Stimulated activated naive B cell treated with anti-CD40 and anti-IgM and Interleukin-4, amounts not matched to agents 10 μg/mL and 1 μg/mL and 100 μg/mL, for 72 hours (primary cell): ENCODE measurements at regions not wholly inside any gene's neighbourhood (a gene's known extent, or its start where the extent isn't known, plus 50 kb on each side); places are given as distances from the start of the nearest gene placed in this dataset.

Experiments
- ATAC-seq, 2 donors: fragments of 150-1000 bp; cut with Tn5 transposase; replicated peaks; 2 replicates each; pipeline ENCODE4 v1.10.0; 2021; ENCODE audit warnings: moderate library complexity in 1 of 2
- DNase-seq: peaks from one replicate; pipeline ENCODE4 v3.0.0; 2021
- H3K27ac Mint-ChIP-seq: one replicate; pipeline ENCODE4 v1.8.0; 2022; ENCODE audit warnings: mild to moderate bottlenecking, mixed read lengths
- H3K27me3 Mint-ChIP-seq, 2 donors: one replicate each; pipeline ENCODE4 v1.8.0; 2022; ENCODE audit warnings: mixed read lengths in 2 of 2
- H3K36me3 Mint-ChIP-seq, 2 donors: one replicate each; pipeline ENCODE4 v1.8.0; 2022; ENCODE audit warnings: mixed read lengths in 2 of 2, mild to moderate bottlenecking in 1 of 2
- H3K4me1 Mint-ChIP-seq, 2 donors: one replicate each; pipeline ENCODE4 v1.8.0; 2022; ENCODE audit warnings: mixed read lengths in 2 of 2, mild to moderate bottlenecking in 1 of 2
- H3K4me3 Mint-ChIP-seq, 2 donors: one replicate each; pipeline ENCODE4 v1.8.0; 2022; ENCODE audit warnings: mild to moderate bottlenecking in 2 of 2, mixed read lengths in 2 of 2, moderate library complexity in 1 of 2
- H3K9me3 Mint-ChIP-seq, 2 donors: one replicate each; pipeline ENCODE4 v1.8.0; 2022; ENCODE audit warnings: mixed read lengths in 2 of 2, mild to moderate bottlenecking in 1 of 2

- H3K27me3 Mint-ChIP-seq = no peaks in the 10 kb centered on the region
Observed at GRCh38 chr21:23732776-23733175, 1874.5 kb downstream of the MRPL39 start.

GRCh38 chr21:23729331-23729730 lies 1878.0 kb downstream of the MRPL39 start:
- Mint-ChIP-seq H3K27me3 (no peaks in the 10 kb centered on the region), H3K36me3 (no peaks in the 10 kb centered on the region), H3K4me3 (no peak overlapping the region), H3K4me1 (no peaks in the 10 kb centered on the region), H3K9me3 (no peaks in the 10 kb centered on the region), H3K27ac (no peak overlapping the region)
- DNase-seq (no peak), ATAC-seq (no peak)

More at GRCh38 chr21:23732776-23733175, 1874.5 kb downstream of the MRPL39 start:
- H3K9me3 Mint-ChIP-seq = no peaks in the 10 kb centered on the region
- no peak overlapping the region for H3K4me3 Mint-ChIP-seq
- H3K27ac Mint-ChIP-seq = no peak overlapping the region
- DNase-seq = no peak
- no peak for ATAC-seq
- H3K36me3 Mint-ChIP-seq = no peaks in the 10 kb centered on the region
- no peaks in the 10 kb centered on the region for H3K4me1 Mint-ChIP-seq

GRCh38 chr21:23725576-23725975 lies 1881.7 kb downstream of the MRPL39 start:
- DNase-seq (no peak), ATAC-seq (peak; percentile 42)
- Mint-ChIP-seq H3K4me3 (no peak overlapping the region), H3K27me3 (no peaks in the 10 kb centered on the region), H3K9me3 (no peaks in the 10 kb centered on the region), H3K36me3 (no peaks in the 10 kb centered on the region), H3K27ac (no peak overlapping the region), H3K4me1 (no peaks in the 10 kb centered on the region)

DNA sequence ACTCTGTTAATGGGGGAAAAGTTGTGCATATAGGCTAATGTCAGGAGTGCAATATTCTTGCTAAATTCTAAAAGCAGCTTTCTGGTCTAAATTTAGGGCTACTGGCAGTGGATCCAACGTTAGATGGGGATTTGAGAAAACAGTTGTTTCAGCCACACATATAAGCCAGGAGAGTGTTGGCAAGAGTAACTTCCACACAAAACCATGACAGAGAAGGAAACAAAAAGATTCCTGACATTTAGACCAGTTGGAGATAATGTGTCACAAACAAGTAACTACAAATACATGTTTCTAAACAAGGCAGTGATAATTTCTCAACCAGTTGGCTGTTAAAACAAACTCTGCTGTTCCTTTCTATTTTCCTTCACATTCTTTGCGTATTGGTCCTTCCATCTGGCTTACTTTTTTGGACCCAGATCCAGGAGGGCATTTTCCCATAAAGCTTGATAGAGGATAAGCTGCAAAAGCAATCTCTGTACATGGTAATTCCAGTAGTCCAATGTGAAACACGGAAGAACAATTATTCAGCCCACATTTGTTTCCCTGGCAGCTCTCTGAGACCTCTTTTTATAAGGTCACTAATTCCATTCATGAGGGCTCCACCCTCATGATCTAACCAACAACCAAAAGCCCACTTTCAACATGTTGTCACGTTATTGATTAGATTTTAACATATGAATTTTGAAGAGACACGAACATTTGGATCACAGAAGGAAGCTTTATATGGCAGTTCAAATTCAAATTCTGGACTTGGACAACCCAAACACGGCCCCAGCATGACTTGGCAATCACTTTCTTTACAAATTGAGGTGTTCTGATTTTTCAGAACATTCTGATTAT lies 1888.6 kb downstream of the MRPL39 start:
- no peaks in the 10 kb centered on the region for H3K36me3 Mint-ChIP-seq
- ATAC-seq = no peak
- no peak overlapping the region for H3K27ac Mint-ChIP-seq
- DNase-seq = no peak
- no peaks in the 10 kb centered on the region for H3K4me1 Mint-ChIP-seq
- H3K27me3 Mint-ChIP-seq = peaks cover 10 to 14% of the 10 kb centered on the region in 2 donors
- H3K4me3 Mint-ChIP-seq = no peak overlapping the region
- peaks cover 0 to 1% of the 10 kb centered on the region in 2 donors for H3K9me3 Mint-ChIP-seq

GRCh38 chr21:23712166-23712565 lies 1895.1 kb downstream of the MRPL39 start:
- ATAC-seq (no peak), DNase-seq (no peak)
- Mint-ChIP-seq H3K9me3 (peaks cover 0 to 1% of the 10 kb centered on the region in 2 donors), H3K4me3 (no peak overlapping the region), H3K4me1 (no peaks in the 10 kb centered on the region), H3K27me3 (peaks cover 3 to 14% of the 10 kb centered on the region in 2 donors), H3K36me3 (no peaks in the 10 kb centered on the region), H3K27ac (no peak overlapping the region)

DNA sequence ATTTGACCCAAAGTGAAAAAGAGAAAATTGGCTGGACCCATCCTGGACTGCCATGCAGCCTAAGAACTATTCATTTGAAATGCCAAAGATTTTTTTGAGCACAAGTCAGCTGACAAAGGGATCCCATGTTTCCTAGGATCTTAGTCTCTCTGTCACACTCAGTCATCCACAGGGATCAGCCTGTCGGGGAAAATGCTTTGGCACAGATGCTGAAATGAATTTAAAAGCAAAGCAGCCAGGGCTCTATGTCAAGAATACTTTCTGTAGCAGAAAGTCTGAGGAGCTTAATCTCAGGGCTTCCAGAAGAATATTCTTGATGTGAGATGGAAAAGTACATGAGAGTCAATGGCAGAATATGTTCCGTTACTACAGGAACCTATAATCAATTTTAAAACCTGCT lies 1900.8 kb downstream of the MRPL39 start:
- Mint-ChIP-seq H3K27me3 (peaks cover 0 to 3% of the 10 kb centered on the region in 2 donors), H3K4me3 (no peak overlapping the region), H3K9me3 (no peaks in the 10 kb centered on the region), H3K27ac (no peak overlapping the region), H3K36me3 (no peaks in the 10 kb centered on the region), H3K4me1 (no peaks in the 10 kb centered on the region)
- DNase-seq (no peak), ATAC-seq (no peak)

DNA sequence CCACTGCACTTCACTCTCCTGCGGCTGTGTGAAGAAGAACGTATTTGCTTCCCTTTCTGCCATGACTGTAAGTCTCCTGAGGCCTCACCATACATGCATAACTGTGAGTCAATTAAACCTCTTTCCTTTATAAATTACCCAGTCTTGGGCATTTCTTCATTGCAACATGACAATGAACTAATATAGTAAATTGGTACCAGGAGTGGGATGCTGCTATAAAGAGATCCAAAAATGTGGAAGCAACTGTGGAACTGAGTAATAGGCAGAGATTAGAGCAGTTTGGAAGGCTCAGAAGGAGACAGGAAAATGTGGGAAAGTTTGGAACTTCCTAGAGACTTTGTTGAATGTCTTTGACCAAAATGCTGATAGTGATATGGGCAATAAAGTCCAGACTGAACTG lies 1907.9 kb downstream of the MRPL39 start:
- H3K27me3 Mint-ChIP-seq = peaks cover 0 to 3% of the 10 kb centered on the region in 2 donors
- ATAC-seq = no peak

DNA sequence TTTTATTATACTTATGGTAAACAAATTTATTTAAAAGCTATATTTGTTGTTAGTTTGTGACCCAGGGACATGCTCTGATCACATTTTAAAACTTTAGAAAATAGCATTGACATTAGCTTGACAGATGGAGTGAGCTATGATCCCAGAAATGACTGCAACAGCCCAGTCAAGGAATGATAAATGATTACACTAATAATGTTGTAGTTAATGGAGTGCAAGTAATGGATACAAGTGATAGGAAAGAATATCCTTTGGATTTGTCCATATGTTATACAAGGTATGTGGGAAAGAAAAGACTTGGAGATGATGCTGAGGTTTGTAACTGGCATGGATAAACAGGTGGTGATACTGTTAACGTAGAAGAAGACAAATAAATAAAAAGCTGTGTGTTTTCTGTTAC lies 1908.7 kb downstream of the MRPL39 start:
- ATAC-seq = no peak
- peaks cover 0 to 3% of the 10 kb centered on the region in 2 donors for H3K27me3 Mint-ChIP-seq
- H3K9me3 Mint-ChIP-seq = peaks cover 7 to 11% of the 10 kb centered on the region in 2 donors
- no peak for DNase-seq
- peaks cover 1 to 3% of the 10 kb centered on the region in 2 donors for H3K36me3 Mint-ChIP-seq
- no peak overlapping the region for H3K27ac Mint-ChIP-seq
- H3K4me1 Mint-ChIP-seq = peaks cover 2 to 12% of the 10 kb centered on the region in 2 donors
- no peak overlapping the region for H3K4me3 Mint-ChIP-seq

More for the DNA sequence above, 1907.9 kb downstream of the MRPL39 start:
- Mint-ChIP-seq H3K27ac (no peak overlapping the region), H3K9me3 (peaks cover 7 to 11% of the 10 kb centered on the region in 2 donors), H3K4me3 (no peak overlapping the region), H3K4me1 (peaks cover 2 to 11% of the 10 kb centered on the region in 2 donors), H3K36me3 (peaks cover 1 to 3% of the 10 kb centered on the region in 2 donors)
- no peak for DNase-seq

GRCh38 chr21:23695443-23695842 lies 1911.8 kb downstream of the MRPL39 start:
- H3K27me3 Mint-ChIP-seq = no peaks in the 10 kb centered on the region
- H3K27ac Mint-ChIP-seq = no peak overlapping the region
- peaks cover 2 to 12% of the 10 kb centered on the region in 2 donors for H3K4me1 Mint-ChIP-seq
- H3K9me3 Mint-ChIP-seq = peaks cover 7% of the 10 kb centered on the region in 2 donors
- no peak overlapping the region for H3K4me3 Mint-ChIP-seq
- peak; percentile 99 to 100 for ATAC-seq
- peak; percentile 48 for DNase-seq
- peaks cover 1 to 3% of the 10 kb centered on the region in 2 donors for H3K36me3 Mint-ChIP-seq

- Mint-ChIP-seq H3K36me3 (peaks cover 0 to 1% of the 10 kb centered on the region in 2 donors), H3K4me3 (no peak overlapping the region), H3K4me1 (peaks cover 2 to 12% of the 10 kb centered on the region in 2 donors), H3K9me3 (peaks cover 2 to 3% of the 10 kb centered on the region in 2 donors), H3K27ac (no peak overlapping the region), H3K27me3 (no peaks in the 10 kb centered on the region)
- ATAC-seq = no peak
- DNase-seq = no peak
Observed at GRCh38 chr21:23694390-23694789, 1912.9 kb downstream of the MRPL39 start.

DNA sequence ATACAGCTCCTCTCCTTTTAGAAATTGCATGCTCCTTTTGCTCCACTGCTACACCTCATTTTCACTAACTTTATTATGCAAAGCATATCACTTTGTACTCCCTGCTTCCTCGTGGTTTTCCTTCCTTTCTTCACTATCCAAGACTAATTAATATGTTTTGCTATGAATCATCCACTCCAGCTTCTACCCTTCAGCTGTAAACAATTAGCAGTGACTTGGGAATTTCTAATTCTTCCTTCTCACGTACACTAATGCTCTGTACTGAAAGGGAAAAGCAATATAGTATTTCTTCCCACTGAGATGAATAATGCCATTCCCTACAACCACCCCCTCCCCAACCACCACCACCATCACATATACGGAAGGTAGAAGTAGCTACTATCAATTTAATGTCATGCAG lies 1917.0 kb downstream of the MRPL39 start:
- no peak for ATAC-seq
- DNase-seq = no peak
- H3K4me3 Mint-ChIP-seq = no peak overlapping the region

DNA sequence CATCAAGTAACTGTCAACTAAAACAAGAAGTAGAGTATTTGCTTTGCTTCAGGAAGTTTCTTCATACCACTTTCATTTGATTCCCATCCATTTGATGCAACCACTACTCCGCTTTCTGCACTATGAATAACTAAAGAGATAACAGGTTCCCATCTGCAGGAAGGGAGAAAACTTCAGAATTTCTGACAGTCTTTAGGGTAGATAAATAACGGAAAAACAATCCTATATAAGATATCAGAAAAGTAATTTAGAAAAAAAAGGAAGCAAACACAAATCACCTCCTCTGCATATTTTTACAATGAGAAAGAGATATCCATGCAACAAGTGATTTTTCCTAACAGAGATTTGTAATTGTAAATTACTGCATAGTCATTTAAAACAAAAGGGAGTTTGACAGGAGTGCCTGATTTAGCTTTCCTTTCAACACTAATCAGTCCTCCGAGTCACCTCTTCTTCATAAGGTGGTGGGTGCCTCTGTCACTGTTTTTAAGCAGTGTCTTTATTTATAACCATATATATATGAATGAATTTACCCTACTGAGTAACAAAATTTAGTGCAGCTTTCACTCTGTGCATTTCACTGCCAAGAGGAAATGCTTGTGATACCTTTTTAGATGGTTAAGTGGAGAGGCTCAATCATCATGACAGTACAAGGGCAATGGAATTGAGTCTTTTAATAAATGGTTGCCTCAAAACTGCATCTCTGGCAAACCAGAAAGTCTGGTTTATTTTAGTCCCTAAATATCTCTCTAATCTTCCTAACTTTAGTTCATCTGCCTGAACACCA lies 1920.4 kb downstream of the MRPL39 start:
- no peaks in the 10 kb centered on the region for H3K9me3 Mint-ChIP-seq
- H3K36me3 Mint-ChIP-seq = no peaks in the 10 kb centered on the region
- no peak overlapping the region for H3K4me3 Mint-ChIP-seq
- H3K27me3 Mint-ChIP-seq = peaks cover 0 to 21% of the 10 kb centered on the region in 2 donors
- no peak overlapping the region for H3K27ac Mint-ChIP-seq
- ATAC-seq (no peak), DNase-seq (no peak)
- H3K4me1 Mint-ChIP-seq = no peaks in the 10 kb centered on the region

More for the DNA sequence above, 1917.0 kb downstream of the MRPL39 start:
- Mint-ChIP-seq H3K27ac (no peak overlapping the region), H3K27me3 (peaks cover 0 to 14% of the 10 kb centered on the region in 2 donors), H3K4me1 (peaks cover under 1 to 5% of the 10 kb centered on the region in 2 donors), H3K9me3 (no peaks in the 10 kb centered on the region), H3K36me3 (no peaks in the 10 kb centered on the region)

GRCh38 chr21:23684431-23684830 lies 1922.8 kb downstream of the MRPL39 start:
- H3K27ac Mint-ChIP-seq = no peak overlapping the region
- H3K27me3 Mint-ChIP-seq = peaks cover 8 to 21% of the 10 kb centered on the region in 2 donors
- H3K4me1 Mint-ChIP-seq = no peaks in the 10 kb centered on the region
- no peaks in the 10 kb centered on the region for H3K9me3 Mint-ChIP-seq
- no peak for DNase-seq
- H3K4me3 Mint-ChIP-seq = no peak overlapping the region
- no peaks in the 10 kb centered on the region for H3K36me3 Mint-ChIP-seq
- ATAC-seq = no peak

DNA sequence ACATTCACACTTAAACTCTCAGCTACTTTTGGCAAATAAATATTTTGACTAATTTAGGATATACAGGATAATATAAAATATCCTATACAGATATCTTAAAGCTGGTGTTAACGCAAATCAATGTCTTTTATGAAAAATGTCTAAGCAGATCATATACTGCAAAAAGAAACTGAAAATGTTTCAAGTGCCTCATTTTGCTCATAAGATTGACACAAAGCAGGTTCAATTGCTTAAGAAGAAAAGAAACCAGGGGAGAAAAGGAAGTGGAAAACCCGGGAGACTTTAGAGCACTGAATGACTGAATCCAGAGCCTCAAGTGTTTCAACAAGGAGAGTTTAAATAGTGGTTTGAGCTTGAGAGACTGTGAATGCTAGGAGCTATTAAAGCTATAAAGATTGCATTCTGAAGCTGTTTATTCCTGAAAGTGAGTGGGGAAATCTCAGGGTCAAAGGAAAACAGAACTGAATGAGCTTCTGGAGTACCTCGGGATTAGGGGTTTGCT lies 1943.0 kb downstream of the MRPL39 start:
- H3K27me3 Mint-ChIP-seq = no peaks in the 10 kb centered on the region
- no peaks in the 10 kb centered on the region for H3K4me1 Mint-ChIP-seq
- no peaks in the 10 kb centered on the region for H3K9me3 Mint-ChIP-seq
- no peaks in the 10 kb centered on the region for H3K36me3 Mint-ChIP-seq
- ATAC-seq (no peak), DNase-seq (no peak)
- H3K4me3 Mint-ChIP-seq = no peak overlapping the region
- no peak overlapping the region for H3K27ac Mint-ChIP-seq
